Nephron progenitor cell (in vitro differentiated cells): ENCODE measurements at regions not wholly inside any gene's neighbourhood (a gene's known extent, or its start where the extent isn't known, plus 50 kb on each side); places are given as distances from the start of the nearest gene placed in this dataset.

Source experiments
- DNase-seq: peaks from one replicate; pipeline ENCODE4 v3.0.0; 2021
- H3K27ac Mint-ChIP-seq: 2 replicates; pipeline ENCODE4 v1.8.0; 2021; ENCODE audit warnings: mild to moderate bottlenecking, moderate library complexity, mixed read lengths
- H3K27me3 Mint-ChIP-seq: 2 replicates; pipeline ENCODE4 v1.8.0; 2021; ENCODE audit warnings: mild to moderate bottlenecking, low read depth, mixed read lengths; ENCODE audit not compliant: poor library complexity
- H3K36me3 Mint-ChIP-seq: 2 replicates; pipeline ENCODE4 v1.8.0; 2021; ENCODE audit warnings: low read depth, mixed read lengths
- H3K4me1 Mint-ChIP-seq: 2 replicates; pipeline ENCODE4 v1.8.0; 2021; ENCODE audit warnings: mixed read lengths
- H3K4me3 Mint-ChIP-seq: 2 replicates; pipeline ENCODE4 v1.8.0; 2021; ENCODE audit warnings: mild to moderate bottlenecking, moderate library complexity, mixed read lengths
- H3K9me3 Mint-ChIP-seq: 2 replicates; pipeline ENCODE4 v1.8.0; 2021; ENCODE audit warnings: mild to moderate bottlenecking, moderate library complexity, mixed read lengths
- CTCF ChIP-seq: fragments of 200-600 bp; sonication (generic); IDR thresholded peaks from 2 replicates; pipeline ENCODE4 v1.5.0; 2021; ENCODE audit warnings: antibody characterized with exemption

GRCh38 chr11:15660496-15660895 is 545.8 kb downstream of the INSC start:
- no peaks in the 10 kb centered on the region for H3K36me3 Mint-ChIP-seq
- no peak for DNase-seq
- peaks cover 40% of the 10 kb centered on the region for H3K4me1 Mint-ChIP-seq
- H3K4me3 Mint-ChIP-seq = no peak overlapping the region
- no peak overlapping the region for H3K27ac Mint-ChIP-seq
- no peak for TF ChIP-seq CTCF
- H3K9me3 Mint-ChIP-seq = no peaks in the 10 kb centered on the region
- peaks cover 5% of the 10 kb centered on the region for H3K27me3 Mint-ChIP-seq

GRCh38 chr11:15662285-15662684 is 547.6 kb downstream of the INSC start:
- H3K4me3 Mint-ChIP-seq = no peak overlapping the region
- no peak for TF ChIP-seq CTCF

GRCh38 chr11:15663777-15664218 is 549.1 kb downstream of the INSC start:
- peaks cover 29% of the 10 kb centered on the region for H3K4me1 Mint-ChIP-seq
- peaks cover 8% of the 10 kb centered on the region for H3K9me3 Mint-ChIP-seq
- H3K27ac Mint-ChIP-seq = peak overlapping the region; percentile 83
- no peak overlapping the region for H3K4me3 Mint-ChIP-seq
- TF ChIP-seq CTCF = no peak
- no peaks in the 10 kb centered on the region for H3K36me3 Mint-ChIP-seq
- DNase-seq = peak; percentile 54
- peaks cover 5% of the 10 kb centered on the region for H3K27me3 Mint-ChIP-seq

More at GRCh38 chr11:15662285-15662684, 547.6 kb downstream of the INSC start:
- H3K27me3 Mint-ChIP-seq = peaks cover 5% of the 10 kb centered on the region
- H3K9me3 Mint-ChIP-seq = peaks cover 3% of the 10 kb centered on the region
- no peak overlapping the region for H3K27ac Mint-ChIP-seq
- H3K36me3 Mint-ChIP-seq = no peaks in the 10 kb centered on the region
- peaks cover 39% of the 10 kb centered on the region for H3K4me1 Mint-ChIP-seq
- no peak for DNase-seq

GRCh38 chr11:15665368-15665871 is 550.7 kb downstream of the INSC start:
- Mint-ChIP-seq H3K9me3 (peaks cover 8% of the 10 kb centered on the region), H3K4me1 (peaks cover 29% of the 10 kb centered on the region), H3K27me3 (peaks cover 5% of the 10 kb centered on the region), H3K27ac (no peak overlapping the region), H3K36me3 (no peaks in the 10 kb centered on the region), H3K4me3 (no peak overlapping the region)
- DNase-seq = no peak
- TF ChIP-seq CTCF = no peak

- TF ChIP-seq CTCF = no peak
- Mint-ChIP-seq H3K36me3 (no peaks in the 10 kb centered on the region), H3K9me3 (peaks cover 8% of the 10 kb centered on the region), H3K4me1 (peaks cover 22% of the 10 kb centered on the region), H3K27me3 (peaks cover 6% of the 10 kb centered on the region), H3K4me3 (no peak overlapping the region), H3K27ac (no peak overlapping the region)
- DNase-seq = no peak
Observed at GRCh38 chr11:15667127-15667725, 552.5 kb downstream of the INSC start.

GRCh38 chr11:15668718-15669117 is 554.0 kb downstream of the INSC start:
- Mint-ChIP-seq H3K4me1 (peaks cover 9% of the 10 kb centered on the region), H3K27ac (no peak overlapping the region), H3K36me3 (no peaks in the 10 kb centered on the region), H3K9me3 (peaks cover 8% of the 10 kb centered on the region), H3K4me3 (no peak overlapping the region), H3K27me3 (peaks cover 5% of the 10 kb centered on the region)
- TF ChIP-seq CTCF = no peak
- DNase-seq = no peak
